Upper lobe of left lung (tissue), 6 donors: ENCODE measurements at regions not wholly inside any gene's neighbourhood (a gene's known extent, or its start where the extent isn't known, plus 50 kb on each side); places are given as distances from the start of the nearest gene placed in this dataset.
A peak's percentile ranks its signal among the peaks of the same experiment; 100 is the strongest.

Experiments
- ATAC-seq, 2 donors: fragments of 200-7000 bp; cut with Tn5 transposase; one replicate each; pipeline ENCODE4 v1.9.1; 2022; ENCODE audit warnings: mild to moderate bottlenecking in 2 of 2, moderate library complexity in 2 of 2; ENCODE audit not compliant: low FRiP score in 2 of 2
- DNase-seq, 2 donors: peaks; one replicate each; pipeline ENCODE4 v3.0.0-alpha.2; 2019 to 2020
- H3K27ac ChIP-seq, 4 donors: fragments of 200-600 bp; sonication (generic); one replicate each; pipeline ENCODE4 v1.5.1; 2016 to 2019
- H3K27me3 ChIP-seq, 4 donors: fragments of 200-600 bp; sonication (generic); one replicate each; pipeline ENCODE4 v1.5.1; 2017 to 2019
- H3K36me3 ChIP-seq, 4 donors: fragments of 200-600 bp; sonication (generic); one replicate each; pipeline ENCODE4 v1.5.1; 2016 to 2019
- H3K4me1 ChIP-seq, 4 donors: fragments of 200-600 bp; sonication (generic); one replicate each; pipeline ENCODE4 v1.5.1; 2018 to 2019
- H3K4me3 ChIP-seq, 4 donors: fragments of 200-600 bp; sonication (generic); one replicate each; pipeline ENCODE4 v1.5.1; 2017 to 2019; ENCODE audit warnings: mild to moderate bottlenecking in 2 of 4, moderate library complexity in 1 of 4
- H3K9me3 ChIP-seq, 4 donors: fragments of 200-600 bp; sonication (generic); one replicate each; pipeline ENCODE4 v1.5.1; 2018 to 2019
- EP300 ChIP-seq, 4 donors: sonication (generic); formaldehyde crosslinking; IDR thresholded peaks; one replicate each; pipeline ENCODE4 v1.5.1; 2017; ENCODE audit warnings: antibody characterized with exemption in 4 of 4, control low read depth in 2 of 4
- POLR2A ChIP-seq, 4 donors: fragments of 450-650 bp; IDR thresholded peaks; one replicate each; pipeline ENCODE4 v1.5.1; 2016 to 2017; ENCODE audit warnings: antibody characterized with exemption in 4 of 4, mild to moderate bottlenecking in 2 of 4
- POLR2AphosphoS5 ChIP-seq, 2 donors: sonication (generic); formaldehyde crosslinking; IDR thresholded peaks; one replicate each; pipeline ENCODE4 v1.5.1; 2017; ENCODE audit warnings: antibody characterized with exemption in 2 of 2
- WGBS, 2 donors: methylation state at CpG; one replicate each; pipeline ENCODE4 v1.1.5; 2017 to 2018; 5-methylcytosine and 5-hydroxymethylcytosine counted together
- TF ChIP-seq, protein P1 (sequence below), 6 experiments: fragments of 450-650 bp in 4 of 6; fragments of 200-600 bp in 2 of 6; sonication (generic) in 2 of 6; IDR thresholded peaks; one replicate each; pipeline ENCODE4 v1.5.1; 2016 to 2019; ENCODE audit warnings: antibody characterized with exemption in 6 of 6
- donor health status: DM: no; HTN: no; CAD: no; lungs with moderate emphysema.
- donor health status: DM: no; HTN: yes; CAD: no; lungs with severe emphysema.

DNA sequence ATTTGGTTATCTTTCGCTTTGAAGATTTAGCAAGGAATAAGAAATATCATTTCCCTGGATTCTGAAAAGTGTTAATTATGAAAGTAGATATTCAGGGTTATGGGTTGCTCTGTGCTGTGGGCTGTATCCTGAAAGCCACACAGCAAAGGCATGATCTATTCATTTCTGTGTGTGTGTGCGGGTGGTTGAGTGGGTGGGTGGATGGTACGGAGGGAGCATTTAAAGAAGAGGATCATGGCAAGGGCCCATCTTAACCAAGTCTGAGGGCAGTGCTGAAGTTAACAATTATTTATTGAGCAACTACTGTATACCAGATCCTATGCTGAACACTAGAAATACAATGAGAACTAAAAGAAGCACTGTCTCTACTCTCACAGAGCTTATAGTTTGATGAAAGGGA, 178.2 kb upstream of the ZEB2 start:
- ATAC-seq = no peak
- Histone ChIP-seq H3K4me3 (no peak overlapping the region), H3K9me3 (no peaks in the 10 kb centered on the region), H3K36me3 (no peaks in the 10 kb centered on the region), H3K27ac (no peak overlapping the region), H3K27me3 (no peaks in the 10 kb centered on the region), H3K4me1 (no peaks in the 10 kb centered on the region)
- TF ChIP-seq, protein P1, sequence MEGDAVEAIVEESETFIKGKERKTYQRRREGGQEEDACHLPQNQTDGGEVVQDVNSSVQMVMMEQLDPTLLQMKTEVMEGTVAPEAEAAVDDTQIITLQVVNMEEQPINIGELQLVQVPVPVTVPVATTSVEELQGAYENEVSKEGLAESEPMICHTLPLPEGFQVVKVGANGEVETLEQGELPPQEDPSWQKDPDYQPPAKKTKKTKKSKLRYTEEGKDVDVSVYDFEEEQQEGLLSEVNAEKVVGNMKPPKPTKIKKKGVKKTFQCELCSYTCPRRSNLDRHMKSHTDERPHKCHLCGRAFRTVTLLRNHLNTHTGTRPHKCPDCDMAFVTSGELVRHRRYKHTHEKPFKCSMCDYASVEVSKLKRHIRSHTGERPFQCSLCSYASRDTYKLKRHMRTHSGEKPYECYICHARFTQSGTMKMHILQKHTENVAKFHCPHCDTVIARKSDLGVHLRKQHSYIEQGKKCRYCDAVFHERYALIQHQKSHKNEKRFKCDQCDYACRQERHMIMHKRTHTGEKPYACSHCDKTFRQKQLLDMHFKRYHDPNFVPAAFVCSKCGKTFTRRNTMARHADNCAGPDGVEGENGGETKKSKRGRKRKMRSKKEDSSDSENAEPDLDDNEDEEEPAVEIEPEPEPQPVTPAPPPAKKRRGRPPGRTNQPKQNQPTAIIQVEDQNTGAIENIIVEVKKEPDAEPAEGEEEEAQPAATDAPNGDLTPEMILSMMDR (IDR thresholded peaks at IDR 0.05) = no peak
- TF ChIP-seq EP300 (IDR thresholded peaks at IDR 0.05) (no peak), POLR2AphosphoS5 (IDR thresholded peaks at IDR 0.05) (no peak), POLR2A (IDR thresholded peaks at IDR 0.05) (no peak)
- DNase-seq = no peak
- WGBS, 2 donors = 91 to 100% methylated on average over 3 of the region's 3 CpGs

DNA sequence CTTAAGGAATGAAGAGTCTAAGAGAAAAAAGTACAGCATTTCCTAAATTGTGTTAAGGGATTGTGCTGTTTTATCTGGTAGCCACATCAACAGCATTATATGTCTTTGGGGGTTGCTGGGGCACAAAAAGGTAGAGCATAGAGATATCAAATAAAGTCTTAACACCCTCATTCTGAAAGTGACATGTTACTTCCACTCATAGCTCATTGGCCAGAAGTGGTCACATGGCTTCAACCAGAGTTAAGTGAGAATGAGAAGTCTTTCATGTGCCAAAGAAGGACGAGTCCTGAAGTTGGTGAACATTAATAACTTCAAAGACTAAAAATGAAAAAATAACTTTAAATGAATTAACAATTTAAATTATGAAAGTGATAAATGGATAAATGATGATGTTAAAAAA, 175.7 kb upstream of the ZEB2 start:
- TF ChIP-seq POLR2A (IDR thresholded peaks at IDR 0.05) = no peak
- TF ChIP-seq, protein P1 (IDR thresholded peaks at IDR 0.05) = no peak
- no peak overlapping the region for H3K27ac ChIP-seq
- H3K9me3 ChIP-seq = no peaks in the 10 kb centered on the region
- 84 to 89% methylated on average over 1 of the region's 1 CpG for WGBS, 2 donors
- no peak overlapping the region for H3K4me3 ChIP-seq
- H3K4me1 ChIP-seq = no peaks in the 10 kb centered on the region
- DNase-seq (no peak), ATAC-seq (no peak)
- H3K27me3 ChIP-seq = no peaks in the 10 kb centered on the region
- no peaks in the 10 kb centered on the region for H3K36me3 ChIP-seq

DNA sequence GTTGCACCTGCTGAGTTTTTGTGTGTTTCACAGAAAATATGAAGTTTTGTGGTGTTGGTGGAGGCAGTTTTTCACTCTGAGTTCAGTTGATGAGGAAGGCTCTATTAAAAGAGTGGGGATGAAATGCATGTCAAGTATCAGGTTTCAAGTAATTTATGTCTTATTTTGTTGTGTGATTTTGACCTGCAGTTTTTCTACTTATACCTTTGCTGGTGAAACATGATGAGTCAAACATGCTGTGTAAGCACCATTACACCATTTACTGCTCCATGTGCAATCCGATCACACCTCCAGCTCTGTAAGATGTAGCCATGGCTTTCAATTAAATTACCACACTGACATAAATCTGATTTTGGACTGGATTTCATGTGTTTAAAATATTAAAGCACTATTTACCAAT, 174.5 kb upstream of the ZEB2 start:
- ATAC-seq (no peak), DNase-seq (no peak)
- no peaks in the 10 kb centered on the region for H3K4me1 ChIP-seq
- H3K27ac ChIP-seq = peak overlapping the region in 2 of 4 donors; percentile 26 to 46
- no peak overlapping the region for H3K4me3 ChIP-seq
- no peaks in the 10 kb centered on the region for H3K27me3 ChIP-seq
- WGBS, 2 donors = 88 to 93% methylated on average over 1 of the region's 1 CpG
- H3K36me3 ChIP-seq = no peaks in the 10 kb centered on the region
- no peaks in the 10 kb centered on the region for H3K9me3 ChIP-seq
- TF ChIP-seq, protein P1 (IDR thresholded peaks at IDR 0.05) = no peak
- no peak for TF ChIP-seq EP300 (IDR thresholded peaks at IDR 0.05)
- no peak for TF ChIP-seq POLR2A (IDR thresholded peaks at IDR 0.05)
- no peak for TF ChIP-seq POLR2AphosphoS5 (IDR thresholded peaks at IDR 0.05)

DNA sequence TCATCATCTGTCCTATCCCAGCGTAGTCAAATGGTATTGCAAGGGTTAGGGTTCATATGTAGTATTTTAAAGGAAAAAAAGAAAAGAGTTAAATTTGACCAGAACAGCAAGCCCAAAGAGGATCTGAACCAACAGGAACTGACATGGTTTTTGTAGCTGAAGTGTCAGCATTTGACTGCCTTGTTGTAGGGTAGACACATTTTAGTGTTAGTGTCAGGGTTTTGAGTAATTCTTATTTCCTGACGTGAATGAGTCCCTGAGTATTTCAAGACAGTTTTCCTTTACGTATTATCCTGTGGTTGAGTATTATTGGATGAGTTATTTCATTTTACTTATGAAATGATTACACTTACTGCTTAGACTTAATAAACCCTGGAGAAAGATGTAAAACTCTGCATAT, 173.3 kb upstream of the ZEB2 start:
- DNase-seq = no peak
- Histone ChIP-seq H3K27ac (peak overlapping the region in 1 of 4 donors; percentile 7), H3K9me3 (no peaks in the 10 kb centered on the region), H3K4me3 (no peak overlapping the region), H3K36me3 (no peaks in the 10 kb centered on the region), H3K27me3 (no peaks in the 10 kb centered on the region), H3K4me1 (no peaks in the 10 kb centered on the region)
- WGBS, 2 donors = 62 to 78% methylated on average over 3 of the region's 3 CpGs
- peak in 1 of 2 donors; percentile 86 for ATAC-seq
- TF ChIP-seq EP300 (IDR thresholded peaks at IDR 0.05) (peak in 3 of 4 donors; percentile 34 to 70 (median 56)), POLR2AphosphoS5 (IDR thresholded peaks at IDR 0.05) (peak in 1 of 2 donors; percentile 63), POLR2A (IDR thresholded peaks at IDR 0.05) (peak in 1 of 4 donors; percentile 38)
- TF ChIP-seq, protein P1 (IDR thresholded peaks at IDR 0.05) = no peak

DNA sequence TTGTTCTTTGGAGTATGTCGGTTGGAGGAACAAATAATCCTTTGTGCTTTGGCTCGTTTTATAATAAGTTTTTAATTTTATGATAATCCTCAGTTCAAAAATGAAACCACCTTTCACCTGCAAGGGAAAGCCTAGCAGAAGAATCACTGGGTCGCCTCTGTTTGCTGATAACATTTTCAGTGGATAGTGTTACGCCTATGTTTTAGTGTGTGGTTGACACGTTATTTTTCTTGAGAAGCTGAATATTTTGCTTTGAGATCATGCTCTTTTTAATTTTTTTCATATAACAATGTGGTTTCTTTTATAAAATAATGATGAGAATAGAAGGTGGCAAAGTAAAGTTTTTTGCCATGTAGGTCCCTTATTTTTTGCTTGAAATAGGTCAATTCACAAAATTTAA, 172.7 kb upstream of the ZEB2 start:
- Histone ChIP-seq H3K36me3 (no peaks in the 10 kb centered on the region), H3K4me3 (no peak overlapping the region), H3K27ac (peak overlapping the region in 1 of 4 donors; percentile 7), H3K27me3 (no peaks in the 10 kb centered on the region), H3K4me1 (no peaks in the 10 kb centered on the region), H3K9me3 (no peaks in the 10 kb centered on the region)
- no peak for TF ChIP-seq EP300 (IDR thresholded peaks at IDR 0.05)
- TF ChIP-seq POLR2AphosphoS5 (IDR thresholded peaks at IDR 0.05) = no peak
- TF ChIP-seq POLR2A (IDR thresholded peaks at IDR 0.05) = no peak
- TF ChIP-seq, protein P1 (IDR thresholded peaks at IDR 0.05) = no peak
- 87 to 90% methylated on average over 5 of the region's 5 CpGs for WGBS, 2 donors
- ATAC-seq (no peak), DNase-seq (no peak)
